ENCODE measurements at regions not wholly inside any gene's neighbourhood (a gene's known extent, or its start where the extent isn't known, plus 50 kb on each side); places are given as distances from the start of the nearest gene placed in this dataset.
"Not testable (repeated sequence)": the region's sequence is repeated elsewhere in the genome, so short reads cannot be mapped to it uniquely, and the experiment has no call there.

- Histone ChIP-seq H3K4me2 (ENCODE audit: insufficient read depth, low read length) (no peak overlapping the region), H3K79me2 (ENCODE audit: insufficient read depth, low read length) (no peaks in the 10 kb centered on the region), H3K4me3 (ENCODE audit: insufficient read depth, low read length) (no peak overlapping the region), H3K9me3 (ENCODE audit: low read depth, low read length) (no peaks in the 10 kb centered on the region), H3K4me1 (ENCODE audit: insufficient read depth, low read length) (no peaks in the 10 kb centered on the region), H2AFZ (ENCODE audit: low read length) (no peak overlapping the region), H3K36me3 (ENCODE audit: insufficient read depth, low read length) (no peaks in the 10 kb centered on the region), H3K27me3 (ENCODE audit: insufficient read depth, low read length) (no peaks in the 10 kb centered on the region), H4K20me1 (ENCODE audit: insufficient read depth, low read length) (no peaks in the 10 kb centered on the region), H3K27ac (ENCODE audit: low read depth, low read length) (no peak overlapping the region)
- DNase-seq (ENCODE audit: insufficient read length, low spot score, missing footprints), result no peak
- no peak for TF ChIP-seq CTCF (IDR thresholded peaks at IDR 0.05; ENCODE audit: extremely low read depth, low read depth, low read length)
Observed at GRCh38 chr3:104031598-104031997, 1335.1 kb upstream of the ALCAM start.

GRCh38 chr3:104032283-104032682, 1334.4 kb upstream of the ALCAM start:
- Histone ChIP-seq H3K9me3 (ENCODE audit: low read depth, low read length) (no peaks in the 10 kb centered on the region), H3K27ac (ENCODE audit: low read depth, low read length) (no peak overlapping the region), H3K36me3 (ENCODE audit: insufficient read depth, low read length) (no peaks in the 10 kb centered on the region), H3K4me1 (ENCODE audit: insufficient read depth, low read length) (no peaks in the 10 kb centered on the region), H3K4me2 (ENCODE audit: insufficient read depth, low read length) (no peak overlapping the region), H4K20me1 (ENCODE audit: insufficient read depth, low read length) (no peaks in the 10 kb centered on the region), H3K27me3 (ENCODE audit: insufficient read depth, low read length) (no peaks in the 10 kb centered on the region), H2AFZ (ENCODE audit: low read length) (no peak overlapping the region), H3K4me3 (ENCODE audit: insufficient read depth, low read length) (no peak overlapping the region), H3K79me2 (ENCODE audit: insufficient read depth, low read length) (no peaks in the 10 kb centered on the region)
- TF ChIP-seq CTCF (IDR thresholded peaks at IDR 0.05; ENCODE audit: extremely low read depth, low read depth, low read length), result no peak
- DNase-seq (ENCODE audit: insufficient read length, low spot score, missing footprints), result no peak

GRCh38 chr3:104040896-104041295, 1325.8 kb upstream of the ALCAM start:
- Histone ChIP-seq H3K79me2 (ENCODE audit: insufficient read depth, low read length) (no peaks in the 10 kb centered on the region), H3K27me3 (ENCODE audit: insufficient read depth, low read length) (no peaks in the 10 kb centered on the region), H3K27ac (ENCODE audit: low read depth, low read length) (no peak overlapping the region), H3K4me1 (ENCODE audit: insufficient read depth, low read length) (no peaks in the 10 kb centered on the region), H3K36me3 (ENCODE audit: insufficient read depth, low read length) (no peaks in the 10 kb centered on the region), H3K4me3 (ENCODE audit: insufficient read depth, low read length) (no peak overlapping the region), H3K4me2 (ENCODE audit: insufficient read depth, low read length) (no peak overlapping the region), H3K9me3 (ENCODE audit: low read depth, low read length) (peaks cover 2% of the 10 kb centered on the region), H4K20me1 (ENCODE audit: insufficient read depth, low read length) (no peaks in the 10 kb centered on the region), H2AFZ (ENCODE audit: low read length) (no peak overlapping the region)
- no peak for DNase-seq (ENCODE audit: insufficient read length, low spot score, missing footprints)
- no peak for TF ChIP-seq CTCF (IDR thresholded peaks at IDR 0.05; ENCODE audit: extremely low read depth, low read depth, low read length)

- not testable (repeated sequence) for H4K20me1 ChIP-seq (ENCODE audit: insufficient read depth, low read length); H3K36me3 ChIP-seq (ENCODE audit: insufficient read depth, low read length); DNase-seq (ENCODE audit: insufficient read length, low spot score, missing footprints); H2AFZ ChIP-seq (ENCODE audit: low read length); H3K4me2 ChIP-seq (ENCODE audit: insufficient read depth, low read length); H3K4me1 ChIP-seq (ENCODE audit: insufficient read depth, low read length); H3K79me2 ChIP-seq (ENCODE audit: insufficient read depth, low read length); H3K9me3 ChIP-seq (ENCODE audit: low read depth, low read length); H3K27me3 ChIP-seq (ENCODE audit: insufficient read depth, low read length); H3K27ac ChIP-seq (ENCODE audit: low read depth, low read length); H3K4me3 ChIP-seq (ENCODE audit: insufficient read depth, low read length)
Observed at GRCh38 chr3:104043001-104043543, 1323.6 kb upstream of the ALCAM start.

All from osteoblast (primary cell).